Ecto neural progenitor cell (in vitro differentiated cells): ENCODE measurements at regions not wholly inside any gene's neighbourhood (a gene's known extent, or its start where the extent isn't known, plus 50 kb on each side); places are given as distances from the start of the nearest gene placed in this dataset.
"Not testable (repeated sequence)": the region's sequence is repeated elsewhere in the genome, so short reads cannot be mapped to it uniquely, and the experiment has no call there.

Experiments used
- DNase-seq: peaks from one replicate; pipeline ENCODE4 v3.0.0-alpha.2; 2018; ENCODE audit warnings: low spot score

- no peak for DNase-seq
These were observed 404.8 kb downstream of the EPHA5 start for GRCh38 chr4:65265526-65265925.

- no peak for DNase-seq
These were observed 411.0 kb downstream of the EPHA5 start for GRCh38 chr4:65259296-65259695.

- no peak for DNase-seq
These were observed 419.4 kb downstream of the EPHA5 start for GRCh38 chr4:65250916-65251315.

- DNase-seq = no peak
These were observed 421.2 kb downstream of the EPHA5 start for GRCh38 chr4:65249111-65249510.

DNA sequence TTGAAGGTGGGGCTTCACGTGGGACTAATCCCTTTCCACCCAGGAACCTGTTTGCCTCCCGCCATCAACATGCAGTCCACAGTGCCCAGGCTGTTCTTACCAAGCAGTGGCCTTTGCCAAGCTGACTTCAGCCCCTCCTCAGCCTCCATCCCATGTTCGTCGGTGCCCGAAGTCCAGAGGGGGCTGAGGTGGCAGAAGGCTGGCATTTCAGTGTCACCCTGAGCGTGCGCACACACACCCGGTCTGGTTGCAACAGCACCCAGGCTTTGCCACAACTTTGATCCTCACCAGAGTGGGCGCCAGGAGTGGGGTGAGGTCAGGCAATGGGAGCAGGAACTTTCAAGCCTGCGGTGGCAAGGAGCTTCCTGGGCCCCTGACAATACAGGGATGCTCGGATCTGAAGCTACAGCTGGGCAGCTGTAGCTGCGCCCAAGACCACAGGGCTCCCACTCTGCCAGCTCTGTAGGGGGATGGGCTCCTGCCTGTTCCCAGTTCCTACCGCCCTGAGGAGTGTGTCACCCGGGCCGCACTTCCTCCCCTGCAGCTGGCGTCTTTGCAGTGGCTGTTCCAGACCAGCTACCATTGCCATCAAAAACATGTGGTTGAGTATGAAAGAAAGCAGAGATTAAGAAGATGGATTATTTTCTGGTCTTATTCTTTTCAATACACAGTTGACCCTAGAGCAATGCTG lies 428.0 kb downstream of the EPHA5 start:
- no peak for DNase-seq

- no peak for DNase-seq
These were observed 428.9 kb downstream of the EPHA5 start for GRCh38 chr4:65241257-65241997.

DNA sequence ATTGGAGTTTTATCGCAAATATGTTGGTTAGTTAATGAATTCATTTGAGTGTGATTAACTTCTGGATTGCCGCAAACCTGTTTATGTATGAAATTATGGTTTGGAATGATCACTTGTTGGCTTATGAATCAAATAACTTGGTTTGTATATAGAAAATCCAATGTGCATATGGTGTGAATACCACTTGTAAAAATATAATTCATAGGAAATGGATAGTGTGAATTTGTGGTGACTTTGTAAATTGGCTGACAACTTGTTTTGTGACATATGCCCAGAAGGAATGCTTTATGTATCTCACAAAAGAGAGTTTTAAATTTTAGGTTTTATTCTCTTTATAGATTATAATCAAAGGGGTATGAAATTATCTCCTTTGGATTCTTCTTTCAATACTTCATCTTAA lies 436.2 kb downstream of the EPHA5 start:
- DNase-seq = no peak

- no peak for DNase-seq
These were observed 442.7 kb downstream of the EPHA5 start for GRCh38 chr4:65227628-65228027.

DNA sequence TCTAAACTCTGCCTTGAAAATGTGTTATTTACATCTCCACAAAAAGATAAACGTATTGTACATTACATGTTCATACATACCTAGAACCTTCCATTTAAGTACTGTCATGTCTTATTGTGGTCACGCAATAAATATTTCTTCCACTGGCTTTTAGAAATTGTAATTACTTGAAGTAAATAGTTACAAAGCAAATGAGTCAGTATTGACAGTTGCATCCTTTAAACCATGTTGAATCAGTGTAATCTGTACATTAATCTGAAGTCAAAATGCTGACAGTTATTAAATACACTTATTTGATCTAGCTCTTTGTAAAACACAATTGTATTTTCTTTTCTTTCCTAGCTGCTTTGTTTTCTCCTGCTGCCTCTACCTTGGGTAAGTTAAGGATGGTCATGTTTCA lies 446.7 kb downstream of the EPHA5 start:
- DNase-seq = no peak

- not testable (repeated sequence) for DNase-seq
These were observed 447.2 kb downstream of the EPHA5 start for GRCh38 chr4:65223074-65223473.

DNA sequence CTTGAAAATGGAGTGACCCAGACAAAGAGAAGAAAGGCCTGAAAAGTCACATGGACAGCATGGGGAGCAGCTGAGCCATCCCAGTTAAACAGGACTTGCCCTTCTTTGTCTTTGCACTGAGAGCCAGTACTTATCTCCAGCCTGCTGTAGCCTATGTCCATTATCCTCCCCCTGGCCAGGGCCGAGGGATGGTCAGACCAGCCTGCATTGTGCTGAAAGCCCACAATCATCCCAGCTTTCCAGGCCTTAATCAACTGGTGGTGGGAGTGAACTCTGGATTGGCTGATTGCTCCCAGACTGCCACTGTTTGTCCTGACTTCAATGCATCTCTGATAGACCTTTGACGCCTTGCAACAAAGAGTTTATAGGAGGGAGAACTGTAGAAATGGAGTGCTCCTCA lies 453.1 kb downstream of the EPHA5 start:
- DNase-seq = no peak

DNA sequence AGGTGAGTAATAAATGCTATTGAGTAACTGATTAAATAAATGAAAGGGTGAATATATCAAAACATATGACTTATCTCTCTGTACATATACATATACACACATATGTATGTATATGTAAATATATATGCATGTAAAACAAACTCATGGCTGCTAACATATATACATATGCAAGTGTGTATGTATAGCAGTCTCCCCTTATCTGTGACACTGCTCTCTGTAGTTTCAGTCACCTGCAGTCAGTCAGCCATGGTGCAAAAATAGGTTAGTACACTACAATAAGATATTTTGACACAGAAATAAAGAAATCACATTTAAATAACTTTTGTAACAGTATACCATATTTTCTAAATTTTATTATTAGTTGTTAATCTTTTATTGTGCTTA lies 467.4 kb downstream of the EPHA5 start:
- DNase-seq = no peak

DNA sequence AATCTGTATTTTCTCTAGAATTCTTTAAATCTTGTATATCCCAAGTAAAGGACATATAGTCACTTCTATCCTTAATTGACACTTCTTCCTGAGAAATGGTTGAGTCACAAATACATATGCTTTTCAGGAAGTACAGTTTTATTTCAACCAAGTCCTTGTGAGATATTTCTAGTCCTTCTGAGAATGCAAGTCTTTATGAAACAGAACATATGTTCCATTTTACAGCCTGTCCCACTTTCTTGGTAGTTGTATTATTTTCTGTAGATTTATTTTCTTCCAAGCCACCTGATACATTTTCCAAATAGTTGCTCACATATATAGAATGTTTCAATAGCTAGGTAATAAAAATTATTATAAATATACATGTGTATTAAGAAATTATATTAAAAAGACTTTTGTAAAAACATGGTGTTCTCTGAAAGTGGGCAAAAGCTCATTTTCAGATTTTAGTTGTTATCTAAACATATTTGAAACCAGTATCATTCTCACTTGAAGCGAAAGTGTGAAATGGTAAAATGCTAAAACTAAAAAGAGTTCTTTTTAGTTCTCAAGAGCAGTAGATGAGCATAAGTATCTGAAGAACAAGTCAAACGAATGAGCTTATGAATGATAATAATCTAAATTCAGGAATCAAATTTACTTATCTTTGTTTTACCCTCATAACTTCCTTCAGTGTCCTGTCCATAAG lies 468.0 kb downstream of the EPHA5 start:
- DNase-seq = no peak

GRCh38 chr4:65195666-65196065 lies 474.6 kb downstream of the EPHA5 start:
- DNase-seq = no peak

GRCh38 chr4:65195002-65195401 lies 475.3 kb downstream of the EPHA5 start:
- no peak for DNase-seq

DNA sequence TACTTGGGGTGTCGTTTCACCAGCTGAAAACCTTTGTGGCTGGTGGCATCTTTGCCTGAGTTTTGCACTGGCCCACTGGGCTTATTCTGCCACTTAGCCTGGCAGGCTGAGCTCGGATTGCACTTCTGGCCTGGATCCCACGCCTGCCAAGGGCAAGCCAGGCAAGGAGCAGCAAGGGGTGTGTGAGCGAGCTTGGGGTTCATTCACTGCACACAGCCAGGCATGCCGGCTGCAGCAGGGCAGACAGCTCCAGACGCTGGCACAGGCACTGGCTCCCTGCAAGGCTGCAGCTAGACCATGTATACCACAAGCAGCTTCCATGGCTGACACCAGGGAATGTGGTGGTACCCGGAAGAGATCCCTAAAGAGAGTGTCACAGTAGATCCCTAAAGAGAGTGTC lies 476.3 kb downstream of the EPHA5 start:
- DNase-seq = no peak

DNA sequence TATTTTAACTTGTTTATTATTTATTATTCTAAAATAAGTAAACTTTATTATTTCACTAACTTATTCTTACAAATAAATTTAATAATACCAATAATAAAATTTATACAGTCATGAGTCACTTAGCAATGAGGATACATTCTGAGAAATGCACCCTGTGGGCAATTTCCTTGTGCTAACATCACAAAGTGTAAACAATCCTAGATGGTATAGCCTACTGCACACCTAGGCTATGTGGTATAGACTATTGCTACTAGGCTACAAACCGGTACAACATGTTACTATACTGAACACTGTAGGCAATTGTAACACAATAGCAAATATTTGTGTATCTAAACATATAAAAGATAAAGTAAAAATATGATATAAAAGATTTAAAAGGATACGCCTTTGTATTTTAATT lies 479.5 kb downstream of the EPHA5 start:
- DNase-seq = no peak

- DNase-seq = no peak
These were observed 494.7 kb downstream of the EPHA5 start for GRCh38 chr4:65175585-65175984.

DNA sequence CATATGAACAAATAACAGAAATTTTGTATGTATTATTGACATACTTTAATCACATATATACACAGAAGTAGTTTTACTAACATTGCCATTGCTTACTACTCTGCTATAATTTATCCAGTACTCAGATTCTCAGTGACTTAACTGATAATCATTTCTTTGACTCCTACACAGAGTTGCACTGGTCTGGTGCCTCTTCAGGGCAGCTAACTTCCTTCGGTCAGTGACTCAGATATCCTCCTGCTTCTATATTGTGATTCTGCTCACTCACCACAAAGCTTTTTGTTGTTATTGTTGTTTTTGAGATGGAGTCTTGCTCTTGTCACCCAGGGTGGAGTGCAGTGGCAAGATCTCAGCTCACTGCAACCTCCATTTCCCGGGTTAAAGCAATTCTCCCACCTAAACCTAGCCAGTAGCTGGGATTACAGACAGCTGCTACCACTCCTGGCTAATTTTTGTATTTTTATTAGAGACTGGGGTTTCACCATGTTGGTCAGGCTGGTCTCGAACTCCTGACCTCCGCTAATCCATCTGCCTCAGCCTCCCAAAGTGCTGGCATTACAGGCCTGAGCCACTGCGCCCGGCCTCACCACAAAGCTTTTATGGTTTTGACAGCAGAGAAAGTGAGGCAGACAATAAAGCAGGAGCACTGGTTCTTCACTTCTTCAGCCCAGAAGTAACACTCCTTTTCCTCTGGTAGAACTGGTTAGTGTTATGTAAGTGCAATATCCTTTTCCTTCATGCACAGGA lies 499.3 kb downstream of the EPHA5 start:
- no peak for DNase-seq

DNA sequence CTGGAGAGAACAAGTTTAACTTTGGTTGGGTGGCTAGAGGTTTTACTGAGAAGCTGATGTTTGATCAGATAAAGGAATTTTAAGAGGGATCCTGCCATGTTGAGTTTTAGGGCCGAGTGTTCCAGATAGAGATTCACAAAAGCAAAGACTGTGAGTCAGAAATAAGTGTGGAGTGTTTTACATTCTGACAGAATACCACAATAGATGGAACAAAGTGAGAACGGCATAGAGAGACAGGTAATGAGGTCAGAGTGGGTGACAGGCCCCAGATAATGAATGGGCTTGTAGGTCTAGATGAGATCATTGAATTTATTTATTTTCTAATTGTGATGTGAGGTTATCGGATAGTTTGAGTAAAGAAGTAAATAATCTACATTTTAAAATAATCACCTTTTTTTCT lies 502.6 kb downstream of the EPHA5 start:
- no peak for DNase-seq

- no peak for DNase-seq
These were observed 518.1 kb downstream of the EPHA5 start for GRCh38 chr4:65152205-65152604.

DNA sequence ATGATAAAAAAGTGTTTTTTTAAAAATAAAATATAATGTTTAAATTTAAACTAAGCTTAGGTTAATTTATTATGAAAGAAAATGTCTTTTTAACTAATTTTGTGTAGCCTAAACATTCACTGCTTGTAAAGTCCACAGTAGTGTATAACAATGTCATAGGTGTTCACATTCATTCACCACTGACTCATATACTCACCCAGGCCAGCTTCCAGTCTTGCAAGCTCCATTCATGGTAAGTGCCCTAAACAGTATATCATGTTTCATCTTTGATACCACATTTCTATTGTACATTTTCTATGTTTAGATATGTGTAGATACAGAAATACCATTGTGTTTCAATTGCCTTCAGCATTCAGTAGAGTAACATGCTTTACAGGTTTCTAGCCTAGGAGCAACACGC lies 530.3 kb downstream of the EPHA5 start:
- DNase-seq = no peak

GRCh38 chr4:65126200-65126599 lies 544.1 kb downstream of the EPHA5 start:
- DNase-seq = no peak
